ENCODE measurements at regions not wholly inside any gene's neighbourhood (a gene's known extent, or its start where the extent isn't known, plus 50 kb on each side); places are given as distances from the start of the nearest gene placed in this dataset.

DNA sequence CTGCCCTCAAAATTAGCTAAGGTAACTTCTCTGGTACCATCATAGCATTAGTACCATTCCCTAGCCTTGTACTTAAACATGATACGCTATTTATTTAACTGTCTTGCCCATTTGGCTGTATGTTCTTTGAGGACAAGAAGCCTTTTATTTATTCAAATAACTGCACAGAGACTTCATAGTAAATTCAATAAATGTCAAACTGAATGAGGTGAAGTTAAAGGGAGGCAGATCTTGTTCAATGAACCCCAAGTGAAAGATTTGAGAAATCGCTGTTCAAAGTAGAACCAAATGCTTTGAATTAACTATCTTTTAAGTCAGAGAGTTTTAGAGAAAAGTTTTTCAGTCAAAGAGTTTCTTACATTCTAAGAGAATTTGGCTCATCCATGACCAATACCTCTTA, 203.6 kb downstream of the GXYLT1 start:
- H3K4me3 ChIP-seq (ENCODE audit: low read length), result no peak overlapping the region
- WGBS (ENCODE audit: insufficient coverage), result no CpG with 5 or more reads among the region's 2 CpGs
- no peaks in the 10 kb centered on the region for H3K36me3 ChIP-seq (ENCODE audit: control insufficient read depth, insufficient read depth, low read length)
- no peak for DNase-seq
- no peaks in the 10 kb centered on the region for H3K4me1 ChIP-seq (ENCODE audit: control insufficient read depth, insufficient read depth, low read length)
- no peaks in the 10 kb centered on the region for H3K27me3 ChIP-seq (ENCODE audit: control insufficient read depth, insufficient read depth, low read length)
- no peak overlapping the region for H3K27ac ChIP-seq (ENCODE audit: low read length)
- H3K9me3 ChIP-seq (replicated peaks; ENCODE audit: control insufficient read depth, low read depth, low read length), result peaks cover 6% of the 10 kb centered on the region

DNA sequence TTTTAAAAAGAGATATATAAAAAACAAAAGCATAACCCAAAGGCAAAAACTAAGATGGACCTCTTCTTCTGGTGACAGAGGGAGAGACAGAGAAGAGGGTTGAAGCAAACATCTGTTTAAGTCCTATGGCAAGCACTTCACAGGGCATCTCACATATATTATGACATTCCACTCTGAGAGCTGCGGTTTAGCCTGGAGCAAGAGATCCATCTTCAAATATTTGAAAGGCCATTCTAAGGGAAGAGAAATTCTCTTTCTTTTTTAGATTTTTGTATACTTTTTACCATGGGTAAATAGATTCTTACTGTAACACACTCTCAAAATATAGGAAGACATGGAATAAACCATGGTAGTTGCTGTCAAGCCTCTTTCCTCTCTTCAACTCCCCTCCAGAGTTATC, 204.1 kb downstream of the GXYLT1 start:
- H3K9me3 ChIP-seq (replicated peaks; ENCODE audit: control insufficient read depth, low read depth, low read length), result peaks cover under 1% of the 10 kb centered on the region
- H3K4me1 ChIP-seq (ENCODE audit: control insufficient read depth, insufficient read depth, low read length), result no peaks in the 10 kb centered on the region
- no CpG with 5 or more reads among the region's 1 CpG for WGBS (ENCODE audit: insufficient coverage)
- no peak overlapping the region for H3K27ac ChIP-seq (ENCODE audit: low read length)
- no peak for DNase-seq
- H3K4me3 ChIP-seq (ENCODE audit: low read length), result no peak overlapping the region
- no peaks in the 10 kb centered on the region for H3K36me3 ChIP-seq (ENCODE audit: control insufficient read depth, insufficient read depth, low read length)
- no peaks in the 10 kb centered on the region for H3K27me3 ChIP-seq (ENCODE audit: control insufficient read depth, insufficient read depth, low read length)

GRCh38 chr12:41936333-41936732, 208.3 kb downstream of the GXYLT1 start:
- Histone ChIP-seq H3K4me3 (ENCODE audit: low read length) (no peak overlapping the region), H3K36me3 (ENCODE audit: control insufficient read depth, insufficient read depth, low read length) (no peaks in the 10 kb centered on the region), H3K4me1 (ENCODE audit: control insufficient read depth, insufficient read depth, low read length) (peaks cover 3% of the 10 kb centered on the region), H3K27me3 (ENCODE audit: control insufficient read depth, insufficient read depth, low read length) (no peaks in the 10 kb centered on the region), H3K27ac (ENCODE audit: low read length) (no peak overlapping the region), H3K9me3 (replicated peaks; ENCODE audit: control insufficient read depth, low read depth, low read length) (no peaks in the 10 kb centered on the region)
- WGBS (ENCODE audit: insufficient coverage), result 48% methylated on average over 4 of the region's 5 CpGs
- DNase-seq, result no peak

- no CpG with 5 or more reads among the region's 3 CpGs for WGBS (ENCODE audit: insufficient coverage)
- DNase-seq, result no peak
- Histone ChIP-seq H3K27me3 (ENCODE audit: control insufficient read depth, insufficient read depth, low read length) (no peaks in the 10 kb centered on the region), H3K9me3 (replicated peaks; ENCODE audit: control insufficient read depth, low read depth, low read length) (no peaks in the 10 kb centered on the region), H3K27ac (ENCODE audit: low read length) (no peak overlapping the region), H3K4me3 (ENCODE audit: low read length) (no peak overlapping the region), H3K36me3 (ENCODE audit: control insufficient read depth, insufficient read depth, low read length) (no peaks in the 10 kb centered on the region), H3K4me1 (ENCODE audit: control insufficient read depth, insufficient read depth, low read length) (peaks cover 3% of the 10 kb centered on the region)
Observed at GRCh38 chr12:41935911-41936310, 208.8 kb downstream of the GXYLT1 start.

DNA sequence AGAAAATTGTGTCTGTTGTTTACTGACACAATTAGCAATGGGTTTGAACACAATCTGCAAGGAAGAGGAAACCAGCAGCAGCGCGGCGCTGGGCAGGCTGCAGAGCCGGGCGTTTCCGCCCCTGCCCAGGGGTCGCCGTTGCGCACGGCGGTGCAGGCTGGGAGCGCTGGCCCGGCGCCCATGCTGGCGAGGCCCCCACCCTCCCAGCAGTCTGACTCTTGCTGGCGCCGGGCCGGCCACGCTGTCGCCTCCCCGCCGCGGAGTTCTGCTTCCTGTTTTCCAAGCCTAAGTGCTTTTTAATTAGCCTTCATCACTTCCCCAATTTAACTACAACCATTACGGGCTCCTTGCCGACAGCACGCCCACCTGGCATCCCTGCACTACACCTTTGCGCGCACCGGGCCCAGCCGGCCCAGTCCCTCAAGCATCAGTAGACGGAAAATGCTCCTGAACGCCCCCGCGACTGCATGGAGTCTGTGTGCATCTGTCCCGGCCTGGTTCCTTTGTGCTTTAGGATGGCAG, 212.1 kb downstream of the GXYLT1 start:
- Histone ChIP-seq H3K4me3 (ENCODE audit: low read length) (peak overlapping the region; percentile 62), H3K27me3 (ENCODE audit: control insufficient read depth, insufficient read depth, low read length) (no peaks in the 10 kb centered on the region), H3K9me3 (replicated peaks; ENCODE audit: control insufficient read depth, low read depth, low read length) (no peaks in the 10 kb centered on the region), H3K27ac (ENCODE audit: low read length) (peak overlapping the region; percentile 59), H3K36me3 (ENCODE audit: control insufficient read depth, insufficient read depth, low read length) (no peaks in the 10 kb centered on the region), H3K4me1 (ENCODE audit: control insufficient read depth, insufficient read depth, low read length) (peaks cover 3% of the 10 kb centered on the region)
- under 1% methylated on average over 35 of the region's 35 CpGs for WGBS (ENCODE audit: insufficient coverage)
- DNase-seq, result peak; percentile 83

GRCh38 chr12:41930866-41931437, 213.7 kb downstream of the GXYLT1 start:
- peak; percentile 37 for DNase-seq
- H3K27ac ChIP-seq (ENCODE audit: low read length), result no peak overlapping the region
- no peaks in the 10 kb centered on the region for H3K36me3 ChIP-seq (ENCODE audit: control insufficient read depth, insufficient read depth, low read length)
- H3K27me3 ChIP-seq (ENCODE audit: control insufficient read depth, insufficient read depth, low read length), result no peaks in the 10 kb centered on the region
- peaks cover 3% of the 10 kb centered on the region for H3K4me1 ChIP-seq (ENCODE audit: control insufficient read depth, insufficient read depth, low read length)
- H3K4me3 ChIP-seq (ENCODE audit: low read length), result no peak overlapping the region
- H3K9me3 ChIP-seq (replicated peaks; ENCODE audit: control insufficient read depth, low read depth, low read length), result no peaks in the 10 kb centered on the region
- no CpG with 5 or more reads among the region's 7 CpGs for WGBS (ENCODE audit: insufficient coverage)

- Histone ChIP-seq H3K4me3 (ENCODE audit: low read length) (no peak overlapping the region), H3K27ac (ENCODE audit: low read length) (no peak overlapping the region), H3K4me1 (ENCODE audit: control insufficient read depth, insufficient read depth, low read length) (no peaks in the 10 kb centered on the region), H3K27me3 (ENCODE audit: control insufficient read depth, insufficient read depth, low read length) (no peaks in the 10 kb centered on the region), H3K36me3 (ENCODE audit: control insufficient read depth, insufficient read depth, low read length) (no peaks in the 10 kb centered on the region), H3K9me3 (replicated peaks; ENCODE audit: control insufficient read depth, low read depth, low read length) (no peaks in the 10 kb centered on the region)
- DNase-seq, result no peak
- WGBS (ENCODE audit: insufficient coverage), result 100% methylated on average over 1 of the region's 2 CpGs
Observed at GRCh38 chr12:41924111-41924510, 220.6 kb downstream of the GXYLT1 start.

DNA sequence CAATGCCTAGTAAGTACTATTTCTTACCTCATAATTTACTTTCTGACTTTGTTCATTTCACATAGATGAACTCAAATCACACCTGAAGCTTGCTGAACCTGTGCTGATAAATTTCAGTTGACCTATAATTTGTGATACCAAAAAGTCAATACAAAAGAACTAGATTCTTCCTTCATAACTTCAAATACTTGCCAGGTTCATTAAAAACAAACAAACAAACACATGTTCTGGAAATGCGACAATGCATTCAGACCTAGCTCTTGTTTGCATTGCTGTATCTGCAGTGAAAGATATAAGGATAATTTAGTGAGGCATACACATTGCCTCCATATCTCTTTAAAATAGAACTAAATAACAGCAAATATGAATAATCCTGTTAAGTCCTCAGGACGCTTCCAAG, 221.3 kb downstream of the GXYLT1 start:
- no peak overlapping the region for H3K27ac ChIP-seq (ENCODE audit: low read length)
- H3K4me3 ChIP-seq (ENCODE audit: low read length), result no peak overlapping the region
- no peaks in the 10 kb centered on the region for H3K9me3 ChIP-seq (replicated peaks; ENCODE audit: control insufficient read depth, low read depth, low read length)
- no peaks in the 10 kb centered on the region for H3K36me3 ChIP-seq (ENCODE audit: control insufficient read depth, insufficient read depth, low read length)
- H3K27me3 ChIP-seq (ENCODE audit: control insufficient read depth, insufficient read depth, low read length), result no peaks in the 10 kb centered on the region
- no peak for DNase-seq
- no CpG with 5 or more reads among the region's 2 CpGs for WGBS (ENCODE audit: insufficient coverage)
- no peaks in the 10 kb centered on the region for H3K4me1 ChIP-seq (ENCODE audit: control insufficient read depth, insufficient read depth, low read length)

GRCh38 chr12:41920355-41920754, 224.3 kb downstream of the GXYLT1 start:
- Histone ChIP-seq H3K27me3 (ENCODE audit: control insufficient read depth, insufficient read depth, low read length) (no peaks in the 10 kb centered on the region), H3K36me3 (ENCODE audit: control insufficient read depth, insufficient read depth, low read length) (no peaks in the 10 kb centered on the region), H3K27ac (ENCODE audit: low read length) (no peak overlapping the region), H3K9me3 (replicated peaks; ENCODE audit: control insufficient read depth, low read depth, low read length) (no peaks in the 10 kb centered on the region), H3K4me3 (ENCODE audit: low read length) (no peak overlapping the region), H3K4me1 (ENCODE audit: control insufficient read depth, insufficient read depth, low read length) (peaks cover 2% of the 10 kb centered on the region)
- no CpG with 5 or more reads among the region's 1 CpG for WGBS (ENCODE audit: insufficient coverage)
- DNase-seq, result no peak

- Histone ChIP-seq H3K4me1 (ENCODE audit: control insufficient read depth, insufficient read depth, low read length) (peaks cover 2% of the 10 kb centered on the region), H3K9me3 (replicated peaks; ENCODE audit: control insufficient read depth, low read depth, low read length) (no peaks in the 10 kb centered on the region), H3K4me3 (ENCODE audit: low read length) (no peak overlapping the region), H3K27ac (ENCODE audit: low read length) (no peak overlapping the region), H3K36me3 (ENCODE audit: control insufficient read depth, insufficient read depth, low read length) (no peaks in the 10 kb centered on the region), H3K27me3 (ENCODE audit: control insufficient read depth, insufficient read depth, low read length) (no peaks in the 10 kb centered on the region)
- 50% methylated on average over 3 of the region's 9 CpGs for WGBS (ENCODE audit: insufficient coverage)
- peak; percentile 42 for DNase-seq
Observed at GRCh38 chr12:41919526-41920261, 225.0 kb downstream of the GXYLT1 start.

Data from muscle of leg (tissue), 3 donors.